ENCODE measurements at regions not wholly inside any gene's neighbourhood (a gene's known extent, or its start where the extent isn't known, plus 50 kb on each side); places are given as distances from the start of the nearest gene placed in this dataset.
A peak's percentile ranks its signal among the peaks of the same experiment; 100 is the strongest.

DNA sequence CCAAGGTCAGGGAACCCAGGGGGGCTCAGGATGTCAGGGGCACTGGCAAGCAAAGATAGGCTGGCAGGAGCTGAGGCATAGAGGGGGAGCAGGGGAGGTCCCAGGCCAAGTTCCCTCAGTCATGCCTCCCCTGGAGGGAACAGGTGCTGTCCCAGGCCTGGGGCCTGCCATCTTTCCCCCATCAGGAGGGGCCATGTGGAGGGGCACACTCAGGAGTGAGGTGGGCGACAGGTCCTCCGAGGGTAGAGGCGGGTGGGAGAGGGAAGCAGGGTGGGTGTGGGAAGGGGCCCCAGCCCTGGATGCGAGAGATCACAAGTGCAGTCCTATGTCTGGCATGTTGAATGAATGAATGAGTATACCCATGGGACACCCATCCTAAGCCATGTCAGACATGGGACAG, 127.7 kb upstream of the GLI2 start:
- peaks cover 34% of the 10 kb centered on the region for H3K27me3 Mint-ChIP-seq (ENCODE audit: insufficient read depth, low read depth)
- no peak overlapping the region for H3K27ac Mint-ChIP-seq
- peaks cover 36% of the 10 kb centered on the region for H3K4me1 Mint-ChIP-seq
- Histone ChIP-seq H2AFZ (replicated peaks) (no peak overlapping the region), H3K4me3 (no peak overlapping the region), H3K27ac (no peak overlapping the region), H3K27me3 (peaks cover 5% of the 10 kb centered on the region), H3K4me2 (no peak overlapping the region), H4K20me1 (ENCODE audit: low read depth) (no peaks in the 10 kb centered on the region), H3K36me3 (no peaks in the 10 kb centered on the region), H3K4me1 (peaks cover 3% of the 10 kb centered on the region), H3K79me2 (ENCODE audit: low read depth) (no peaks in the 10 kb centered on the region), H3K9me3 (ENCODE audit: low read depth) (no peaks in the 10 kb centered on the region), H3F3A (ENCODE audit: low read depth) (no peaks in the 10 kb centered on the region), H3K9ac (no peak overlapping the region)
- H3K9me3 Mint-ChIP-seq, result peaks cover 5% of the 10 kb centered on the region
- no peaks in the 10 kb centered on the region for H3K36me3 Mint-ChIP-seq
- TF ChIP-seq EZH2phosphoT487 (IDR thresholded peaks at IDR 0.05) (no peak), EZH2 (IDR thresholded peaks at IDR 0.05) (no peak)
- TF ChIP-seq, protein P1, sequence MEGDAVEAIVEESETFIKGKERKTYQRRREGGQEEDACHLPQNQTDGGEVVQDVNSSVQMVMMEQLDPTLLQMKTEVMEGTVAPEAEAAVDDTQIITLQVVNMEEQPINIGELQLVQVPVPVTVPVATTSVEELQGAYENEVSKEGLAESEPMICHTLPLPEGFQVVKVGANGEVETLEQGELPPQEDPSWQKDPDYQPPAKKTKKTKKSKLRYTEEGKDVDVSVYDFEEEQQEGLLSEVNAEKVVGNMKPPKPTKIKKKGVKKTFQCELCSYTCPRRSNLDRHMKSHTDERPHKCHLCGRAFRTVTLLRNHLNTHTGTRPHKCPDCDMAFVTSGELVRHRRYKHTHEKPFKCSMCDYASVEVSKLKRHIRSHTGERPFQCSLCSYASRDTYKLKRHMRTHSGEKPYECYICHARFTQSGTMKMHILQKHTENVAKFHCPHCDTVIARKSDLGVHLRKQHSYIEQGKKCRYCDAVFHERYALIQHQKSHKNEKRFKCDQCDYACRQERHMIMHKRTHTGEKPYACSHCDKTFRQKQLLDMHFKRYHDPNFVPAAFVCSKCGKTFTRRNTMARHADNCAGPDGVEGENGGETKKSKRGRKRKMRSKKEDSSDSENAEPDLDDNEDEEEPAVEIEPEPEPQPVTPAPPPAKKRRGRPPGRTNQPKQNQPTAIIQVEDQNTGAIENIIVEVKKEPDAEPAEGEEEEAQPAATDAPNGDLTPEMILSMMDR (IDR thresholded peaks at IDR 0.05), result no peak
- H3K4me3 Mint-ChIP-seq, result no peak overlapping the region
- DNase-seq (ENCODE audit: low spot score), result no peak

DNA sequence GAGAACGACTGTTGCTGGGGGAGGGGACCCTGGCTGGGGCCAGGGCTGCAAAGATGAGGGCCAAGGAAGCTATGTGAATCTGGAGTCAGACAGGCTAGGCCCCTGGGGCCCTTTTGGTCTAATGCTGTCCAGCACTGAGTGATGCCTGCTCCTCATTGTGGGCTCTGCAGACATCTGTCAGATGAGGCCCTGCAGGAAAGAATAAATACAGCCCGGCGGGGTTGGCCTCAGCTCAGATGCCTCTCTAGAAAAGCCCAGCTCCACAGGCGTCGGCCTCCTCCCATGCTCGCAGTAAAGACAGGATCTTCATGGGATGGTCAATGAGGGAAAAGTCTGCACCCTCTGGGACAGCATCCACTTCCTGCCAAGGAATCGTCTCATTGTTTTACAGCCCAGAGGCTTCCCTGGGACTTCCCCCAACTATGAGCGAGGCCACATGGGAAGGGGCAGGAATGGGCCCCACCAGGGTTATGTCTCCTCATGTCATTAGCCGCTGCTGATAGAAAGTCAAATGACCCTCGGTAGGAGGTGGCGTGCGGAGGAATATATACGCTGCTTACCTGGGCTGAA, 125.8 kb upstream of the GLI2 start:
- no peaks in the 10 kb centered on the region for H3K36me3 Mint-ChIP-seq
- H3K27me3 Mint-ChIP-seq (ENCODE audit: insufficient read depth, low read depth), result peaks cover 30% of the 10 kb centered on the region
- no peak overlapping the region for H3K4me3 Mint-ChIP-seq
- H4K20me1 ChIP-seq (ENCODE audit: low read depth), result no peaks in the 10 kb centered on the region
- no peaks in the 10 kb centered on the region for H3K9me3 ChIP-seq (ENCODE audit: low read depth)
- H3K9me3 Mint-ChIP-seq, result no peaks in the 10 kb centered on the region
- H3K79me2 ChIP-seq (ENCODE audit: low read depth), result no peaks in the 10 kb centered on the region
- H3F3A ChIP-seq (ENCODE audit: low read depth), result no peaks in the 10 kb centered on the region
- H3K36me3 ChIP-seq, result no peaks in the 10 kb centered on the region
- H2AFZ ChIP-seq (replicated peaks), result no peak overlapping the region
- no peak for TF ChIP-seq EZH2phosphoT487 (IDR thresholded peaks at IDR 0.05)
- no peak for TF ChIP-seq EZH2 (IDR thresholded peaks at IDR 0.05)
- TF ChIP-seq, protein P1 (IDR thresholded peaks at IDR 0.05), result no peak
- H3K9ac ChIP-seq, result no peak overlapping the region
- H3K4me2 ChIP-seq, result no peak overlapping the region
- H3K27ac ChIP-seq, result no peak overlapping the region
- peak overlapping the region; percentile 33 for H3K27ac Mint-ChIP-seq
- no peak for DNase-seq (ENCODE audit: low spot score)
- peaks cover 3% of the 10 kb centered on the region for H3K4me1 ChIP-seq
- no peak overlapping the region for H3K4me3 ChIP-seq
- H3K27me3 ChIP-seq, result peaks cover 5% of the 10 kb centered on the region
- H3K4me1 Mint-ChIP-seq, result peaks cover 55% of the 10 kb centered on the region

DNA sequence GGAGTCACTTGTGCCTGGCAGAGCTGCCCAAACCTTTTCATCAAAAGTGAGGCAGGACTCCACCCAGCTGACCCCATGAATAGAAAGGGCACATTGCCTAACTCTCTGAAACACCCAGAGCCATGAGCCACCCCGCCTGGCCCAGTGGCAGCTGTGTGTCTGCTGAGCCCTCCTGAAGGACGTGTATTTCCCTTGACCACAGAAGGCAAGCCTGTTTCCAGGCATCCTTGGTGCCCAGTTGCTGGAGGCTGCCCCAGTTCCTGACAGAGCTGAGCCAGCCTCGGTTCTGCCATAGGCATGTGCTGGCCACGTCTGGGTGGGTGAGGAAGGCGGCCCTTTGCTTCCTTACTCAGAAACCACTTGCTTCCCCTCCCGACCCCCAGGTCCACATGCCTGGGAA, 124.7 kb upstream of the GLI2 start:
- H3K9ac ChIP-seq, result no peak overlapping the region
- H3K36me3 ChIP-seq, result no peaks in the 10 kb centered on the region
- Mint-ChIP-seq H3K27ac (no peak overlapping the region), H3K27me3 (ENCODE audit: insufficient read depth, low read depth) (peaks cover 30% of the 10 kb centered on the region), H3K4me1 (peaks cover 55% of the 10 kb centered on the region), H3K36me3 (no peaks in the 10 kb centered on the region), H3K9me3 (no peaks in the 10 kb centered on the region), H3K4me3 (no peak overlapping the region)
- H3K79me2 ChIP-seq (ENCODE audit: low read depth), result no peaks in the 10 kb centered on the region
- no peak overlapping the region for H3K27ac ChIP-seq
- H3K4me3 ChIP-seq, result no peak overlapping the region
- no peaks in the 10 kb centered on the region for H3K9me3 ChIP-seq (ENCODE audit: low read depth)
- no peaks in the 10 kb centered on the region for H3F3A ChIP-seq (ENCODE audit: low read depth)
- H3K4me1 ChIP-seq, result peaks cover 3% of the 10 kb centered on the region
- DNase-seq (ENCODE audit: low spot score), result no peak
- H3K27me3 ChIP-seq, result peaks cover 5% of the 10 kb centered on the region
- H2AFZ ChIP-seq (replicated peaks), result no peak overlapping the region
- no peak overlapping the region for H3K4me2 ChIP-seq
- TF ChIP-seq EZH2 (IDR thresholded peaks at IDR 0.05), result no peak
- no peak for TF ChIP-seq EZH2phosphoT487 (IDR thresholded peaks at IDR 0.05)
- TF ChIP-seq, protein P1 (IDR thresholded peaks at IDR 0.05), result no peak
- no peaks in the 10 kb centered on the region for H4K20me1 ChIP-seq (ENCODE audit: low read depth)
